K562 (cell line): ENCODE measurements at regions not wholly inside any gene's neighbourhood (a gene's known extent, or its start where the extent isn't known, plus 50 kb on each side); places are given as distances from the start of the nearest gene placed in this dataset.

Source experiments
- ATAC-seq: fragments of 200-7000 bp; cut with Tn5 transposase; 3 replicates; pipeline ENCODE4 v1.9.1; 2020; ENCODE audit warnings: moderate library complexity
- BruUV-seq: library from RNA; stranded (reverse); fragments of 400-500 nt; replicated peaks from 2 replicates; lab custom pipeline; 2021; lab: Mats Ljungman, UMichigan
- CTCF ChIA-PET: fragments of 300-600 bp; formaldehyde crosslinking; extraction: SDS; loops from one replicate; lab custom pipeline; 2021; ENCODE audit warnings: low intra/inter-chr PET ratio; lab: Yijun Ruan, JAX
- POLR2A ChIA-PET: fragments of 300-600, 350-650 bp; sonication (Branson Sonifier 250); formaldehyde crosslinking; extraction: SDS; loops from one replicate; lab custom pipeline; 2021; ENCODE audit warnings: antibody characterized with exemption, inconsistent platforms; lab: Yijun Ruan, JAX
- DNase-seq, 4 experiments: peaks; one replicate each; pipeline versions ENCODE4 v3.0.0 to v3.0.0-alpha.2; 2011 to 2018; ENCODE audit warnings: low spot score in 3 of 4, mixed read lengths in 3 of 4; ENCODE audit errors: extremely low read depth in 1 of 4
- FAIRE-seq: peaks from 2 replicates; lab custom pipeline; 2011; peaks lifted over from hg19 to GRCh38; lab: Jason Lieb, UNC
- H2AFZ ChIP-seq: 2 replicates; pipeline ENCODE4 v1.6.0; 2011; ENCODE audit warnings: low read depth, low read length, control low read depth, inconsistent platforms
- H3K27ac ChIP-seq: fragments of 200-600 bp; 3 replicates; pipeline ENCODE4 v1.8.0; 2011; ENCODE audit warnings: low read depth, mild to moderate bottlenecking, control low read depth, inconsistent platforms, low read length, moderate library complexity, mixed read lengths; ENCODE audit errors: extremely low read depth
- H3K27me3 ChIP-seq, 2 experiments: fragments of 300-600 bp in 1 of 2; 2 replicates in 1 of 2; 3 replicates in 1 of 2; pipeline versions ENCODE4 v1.6.0 to v1.8.0; 2011; ENCODE audit warnings: inconsistent platforms in 2 of 2, low read length in 2 of 2, mild to moderate bottlenecking in 1 of 2, mixed read lengths in 1 of 2, moderate library complexity in 1 of 2; ENCODE audit not compliant: control insufficient read depth in 2 of 2, insufficient read depth in 2 of 2
- H3K36me3 ChIP-seq: fragments of 300-600 bp; 3 replicates; pipeline ENCODE4 v1.8.0; 2011; ENCODE audit warnings: mild to moderate bottlenecking, low read length, inconsistent platforms; ENCODE audit not compliant: control insufficient read depth, insufficient read depth
- H3K4me1 ChIP-seq, 2 experiments: fragments of 200-600 bp in 1 of 2; replicated peaks in 1 of 2; 2 replicates in 1 of 2; 3 replicates in 1 of 2; pipeline versions ENCODE4 v1.5.1 to v1.8.0; 2011; ENCODE audit warnings: inconsistent platforms in 2 of 2, low read length in 2 of 2, mild to moderate bottlenecking in 1 of 2, mixed read lengths in 1 of 2, moderate library complexity in 1 of 2; ENCODE audit not compliant: control insufficient read depth in 2 of 2, insufficient read depth in 2 of 2
- H3K4me2 ChIP-seq: 2 replicates; pipeline ENCODE4 v1.6.1; 2011; ENCODE audit warnings: low read length, control low read depth, inconsistent platforms, mixed read lengths; ENCODE audit not compliant: insufficient read depth
- H3K4me3 ChIP-seq: fragments of 200-600 bp; sonication (generic), shearing (Covaris generic); 2 replicates; pipeline ENCODE4 v1.5.1; 2016; ENCODE audit warnings: control low read depth, inconsistent platforms
- H3K79me2 ChIP-seq: fragments of 200-600 bp; 3 replicates; pipeline ENCODE4 v1.8.0; 2011; ENCODE audit warnings: low read length, inconsistent platforms; ENCODE audit not compliant: control insufficient read depth, insufficient read depth
- H3K9ac ChIP-seq, 2 experiments: 2 replicates each; pipeline versions ENCODE4 v1.6.0 to v1.6.1; 2011; ENCODE audit warnings: low read depth in 2 of 2, low read length in 2 of 2, control low read depth in 1 of 2, inconsistent platforms in 1 of 2, mild to moderate bottlenecking in 1 of 2, mixed read lengths in 1 of 2; ENCODE audit not compliant: insufficient read depth in 1 of 2
- H3K9me1 ChIP-seq: one replicate; pipeline ENCODE4 v1.6.0; 2011; ENCODE audit warnings: inconsistent platforms, mild to moderate bottlenecking, low read length, moderate library complexity; ENCODE audit not compliant: control insufficient read depth, insufficient read depth
- H3K9me3 ChIP-seq: replicated peaks from 2 replicates; pipeline ENCODE4 v1.5.1; 2011; ENCODE audit warnings: low read depth, low read length, inconsistent platforms; ENCODE audit not compliant: control insufficient read depth, insufficient read depth
- H4K20me1 ChIP-seq: replicated peaks from 2 replicates; pipeline ENCODE4 v1.6.1; 2011; ENCODE audit warnings: low read length, inconsistent platforms, mixed read lengths; ENCODE audit not compliant: control insufficient read depth, insufficient read depth
- ETV1 ChIP-seq: fragments of 450-650 bp; conservative IDR thresholded peaks from 2 replicates; pipeline ENCODE4 v1.6.1; 2016; ENCODE audit warnings: missing genetic modification characterization, control low read depth, low read depth, missing compliant biosample characterization
- FOS ChIP-seq: IDR thresholded peaks from 3 replicates; pipeline ENCODE4 v1.6.1; 2011; ENCODE audit not compliant: insufficient read length; ENCODE audit errors: extremely low read depth
- GMEB1 ChIP-seq: fragments of 250-450 bp; sonication (Bioruptor Pico); IDR thresholded peaks from 2 replicates; pipeline ENCODE4 v1.4.0; 2020; ENCODE audit warnings: mild to moderate bottlenecking
- HDAC3 ChIP-seq: fragments of 450-650 bp; IDR thresholded peaks from 2 replicates; pipeline ENCODE4 v1.6.1; 2018; ENCODE audit warnings: borderline replicate concordance, mild to moderate bottlenecking, moderate library complexity; ENCODE audit not compliant: partially characterized antibody
- IFI16 ChIP-seq: fragments of 250-450 bp; sonication (Bioruptor Pico); IDR thresholded peaks from 2 replicates; pipeline ENCODE4 v2.1.2; 2022; ENCODE audit warnings: mild to moderate bottlenecking, inconsistent platforms
- KLF16 ChIP-seq: IDR thresholded peaks from 2 replicates; pipeline ENCODE4 v1.6.1; 2016; ENCODE audit warnings: antibody characterized with exemption
- MAFG ChIP-seq: fragments of 450-650 bp; conservative IDR thresholded peaks from 2 replicates; pipeline ENCODE4 v1.6.1; 2016; ENCODE audit warnings: missing genetic modification characterization, missing compliant biosample characterization
- MAX ChIP-seq: sonication (generic); formaldehyde crosslinking; IDR thresholded peaks from 2 replicates; pipeline ENCODE4 v1.9.0; 2022; ENCODE audit warnings: mild to moderate bottlenecking, missing genetic modification reagents
- NELFE ChIP-seq: IDR thresholded peaks from 2 replicates; pipeline ENCODE4 v1.6.1; 2011; ENCODE audit warnings: mild to moderate bottlenecking; ENCODE audit not compliant: insufficient read depth, insufficient read length
- RUNX1 ChIP-seq: sonication (generic); IDR thresholded peaks from 2 replicates; pipeline ENCODE4 v1.6.1; 2016; ENCODE audit warnings: antibody characterized with exemption, low read depth
- SREBF1 ChIP-seq: fragments of 150-350 bp; IDR thresholded peaks from 2 replicates; pipeline ENCODE4 v1.6.1; 2014; ENCODE audit warnings: antibody characterized with exemption, low read depth, low read length, borderline replicate concordance
- SRF ChIP-seq, 2 experiments: fragments of 250-450, 450-650 bp in 1 of 2; sonication (Bioruptor Pico) in 1 of 2; sonication (generic) in 1 of 2; formaldehyde crosslinking; IDR thresholded peaks; 2 replicates each; pipeline versions ENCODE4 v1.5.0 to v1.5.1; 2020 to 2022; ENCODE audit warnings: mild to moderate bottlenecking in 1 of 2, missing genetic modification reagents in 1 of 2
- TAF1 ChIP-seq: IDR thresholded peaks from 2 replicates; pipeline ENCODE4 v1.6.1; 2011; ENCODE audit warnings: mild to moderate bottlenecking, low read length, moderate library complexity; ENCODE audit not compliant: insufficient read depth, control insufficient read depth, severe bottlenecking; ENCODE audit errors: extremely low read depth
- TBP ChIP-seq: optimal IDR thresholded peaks from 2 replicates; pipeline ENCODE3; 2011; ENCODE audit warnings: low read depth, low read length, improper control_type of control experiment
- THRAP3 ChIP-seq: fragments of 450-650 bp; IDR thresholded peaks from 2 replicates; pipeline ENCODE4 v1.6.1; 2016; ENCODE audit warnings: mild to moderate bottlenecking, inconsistent platforms, borderline replicate concordance
- ZNF282 ChIP-seq: sonication (generic); formaldehyde crosslinking; IDR thresholded peaks from 2 replicates; pipeline ENCODE4 v1.8.1; 2023; ENCODE audit warnings: missing genetic modification reagents
- ZNF592 ChIP-seq: fragments of 450-650 bp; IDR thresholded peaks from 2 replicates; pipeline ENCODE4 v1.6.1; 2017; ENCODE audit warnings: antibody characterized with exemption, mild to moderate bottlenecking
- ZNF707 ChIP-seq: fragments of 250-450 bp; sonication (Bioruptor Pico); conservative IDR thresholded peaks from 2 replicates; pipeline ENCODE4 v1.8.0; 2022; ENCODE audit warnings: inconsistent platforms, mild to moderate bottlenecking, moderate library complexity
- ZNF785 ChIP-seq: fragments of 250-450 bp; sonication (Bioruptor Pico); IDR thresholded peaks from 2 replicates; pipeline ENCODE4 v1.4.0; 2020; ENCODE audit warnings: mild to moderate bottlenecking
- WGBS: fragments of 100-300 bp; shearing (Covaris generic); methylation state at CpG from one replicate; pipeline ENCODE4 v1.1.6; 2016; ENCODE audit warnings: low coverage, mixed read lengths; ENCODE audit not compliant: insufficient coverage; ENCODE audit errors: missing lambda C conversion rate; 5-methylcytosine and 5-hydroxymethylcytosine counted together
- in situ Hi-C: fragments of 300-500 bp; cut with MboI; formaldehyde crosslinking; loops from 4 replicates; pipeline ENCODE4 v1.15.0; 2018; ENCODE audit warnings: inconsistent platforms, mixed read lengths
- intact Hi-C: fragments of 100-400 bp; cut with micrococcal nuclease; formaldehyde crosslinking; loops from 2 replicates; pipeline ENCODE4 v1.14.2; 2022

DNA sequence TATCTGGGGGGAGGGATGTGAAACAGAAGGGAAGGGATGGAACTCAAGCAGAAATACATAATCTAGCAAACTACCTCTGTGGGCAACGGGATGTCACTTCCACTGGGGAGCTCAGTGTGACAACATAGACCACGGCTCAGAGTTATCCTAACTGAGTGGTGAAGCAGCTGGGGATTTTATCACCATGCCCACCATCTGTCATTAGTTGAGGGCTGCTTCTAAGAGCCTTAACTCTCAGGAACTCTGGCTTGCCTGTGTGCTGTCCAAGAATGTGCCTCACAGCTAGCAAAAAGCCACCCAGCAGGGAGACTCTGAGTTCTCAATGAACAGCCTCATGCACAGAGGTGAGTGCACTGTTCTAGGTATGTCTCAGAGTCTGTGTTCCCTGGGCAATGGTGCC is 90.6 kb upstream of the CXCL14 start:
- 0% methylated on average over 2 of the region's 2 CpGs for WGBS
- in situ Hi-C loops = no loop called here
- ChIA-PET POLR2A (interaction anchor here (0.6 kb wide), 1 partner anchor 12 kb away, joined by 3 read pairs; no protein-coding TSS in a partner anchor), CTCF (no interaction called here)
- no peaks in the 10 kb centered on the region for H3K9me1 ChIP-seq
- no peak overlapping the region for H2AFZ ChIP-seq
- no peaks in the 10 kb centered on the region for H3K36me3 ChIP-seq
- ATAC-seq (no peak), FAIRE-seq (no peak), DNase-seq (no peak)
- H3K9me3 ChIP-seq = no peaks in the 10 kb centered on the region
- intact Hi-C loops = no loop called here
- no peaks in the 10 kb centered on the region for H3K4me1 ChIP-seq
- no peaks in the 10 kb centered on the region for H3K79me2 ChIP-seq
- no peak overlapping the region for H3K4me3 ChIP-seq
- no peaks in the 10 kb centered on the region; a peak in 1 of 5 replicates for H3K27me3 ChIP-seq
- no TSS peak for BruUV-seq
- no peak overlapping the region for H3K27ac ChIP-seq
- no peak overlapping the region for H3K9ac ChIP-seq
- H4K20me1 ChIP-seq = no peaks in the 10 kb centered on the region
- no peak overlapping the region for H3K4me2 ChIP-seq
- TF ChIP-seq NELFE (no peak), SREBF1 (no peak), TBP (no peak), RUNX1 (no peak), TAF1 (no peak), IFI16 (CRISPR knock-in tag) (no peak), ETV1 (tag) (no peak), ZNF707 (CRISPR knock-in tag) (no peak), THRAP3 (no peak), HDAC3 (no peak), GMEB1 (no peak), ZNF592 (no peak), MAX (no peak), KLF16 (no peak), FOS (no peak), SRF (CRISPR knock-in tag; IDR thresholded peaks at IDR 0.05) (no peak), ZNF282 (CRISPR knock-in tag) (no peak), MAFG (tag) (no peak), ZNF785 (CRISPR knock-in tag) (no peak)
